HepG2 (cell line): ENCODE measurements at regions not wholly inside any gene's neighbourhood (a gene's known extent, or its start where the extent isn't known, plus 50 kb on each side); places are given as distances from the start of the nearest gene placed in this dataset.

ENCODE experiments used
- ATAC-seq: fragments of 200-7000 bp; cut with Tn5 transposase; 3 replicates; pipeline ENCODE4 v1.9.1; 2020; ENCODE audit warnings: mild to moderate bottlenecking, moderate library complexity
- BruUV-seq: library from RNA; stranded (reverse); fragments of 400-500 nt; replicated peaks from 2 replicates; lab custom pipeline; 2021; lab: Mats Ljungman, UMichigan
- CTCF ChIA-PET: fragments of 300-600 bp; formaldehyde crosslinking; extraction: SDS; loops from one replicate; lab custom pipeline; 2021; ENCODE audit warnings: low total read pairs, inconsistent platforms, low intra/inter-chr PET ratio; lab: Yijun Ruan, JAX
- POLR2A ChIA-PET: fragments of 350-600 bp; sonication (Branson Sonifier 250); formaldehyde crosslinking; loops from one replicate; lab custom pipeline; 2020; ENCODE audit warnings: antibody characterized with exemption, inconsistent platforms; lab: Yijun Ruan, JAX
- DNase-seq: peaks from one replicate; pipeline ENCODE4 v3.0.0-alpha.2; 2015; ENCODE audit warnings: low spot score
- FAIRE-seq: peaks from 3 replicates; lab custom pipeline; 2011; peaks lifted over from hg19 to GRCh38; lab: Jason Lieb, UNC
- H2AFZ ChIP-seq: one replicate; pipeline ENCODE4 v1.6.1; 2011; ENCODE audit warnings: low read length, inconsistent platforms
- H3K27ac ChIP-seq: fragments of 300-600 bp; 3 replicates; pipeline ENCODE4 v1.8.0; 2011; ENCODE audit warnings: mixed run types, mild to moderate bottlenecking, mixed read lengths, low read length, inconsistent platforms; ENCODE audit not compliant: insufficient read depth; ENCODE audit errors: extremely low read length
- H3K27me3 ChIP-seq, 2 experiments: fragments of 200-600 bp in 1 of 2; 2 replicates in 1 of 2; 3 replicates in 1 of 2; pipeline versions ENCODE4 v1.6.0 to v1.8.0; 2011; ENCODE audit warnings: low read length in 2 of 2, mild to moderate bottlenecking in 2 of 2, moderate library complexity in 2 of 2, inconsistent platforms in 1 of 2; ENCODE audit not compliant: insufficient read depth in 2 of 2, control insufficient read depth in 1 of 2
- H3K36me3 ChIP-seq, 2 experiments: fragments of 200-600 bp in 1 of 2; replicated peaks in 1 of 2; 2 replicates in 1 of 2; 3 replicates in 1 of 2; pipeline versions ENCODE4 v1.5.1 to v1.8.0; 2011; ENCODE audit warnings: low read length in 2 of 2, inconsistent platforms in 1 of 2; ENCODE audit not compliant: insufficient read depth in 2 of 2, control insufficient read depth in 1 of 2
- H3K4me1 ChIP-seq: 2 replicates; pipeline ENCODE4 v1.5.1; 2012; ENCODE audit warnings: low read length, inconsistent platforms; ENCODE audit not compliant: insufficient read depth
- H3K4me2 ChIP-seq: 2 replicates; pipeline ENCODE4 v1.6.0; 2011; ENCODE audit warnings: low read depth, low read length, inconsistent platforms
- H3K4me3 ChIP-seq, 3 experiments: fragments of 200-600 bp in 1 of 3; sonication (generic), shearing (Covaris generic) in 1 of 3; replicated peaks in 1 of 3; 2 replicates each; pipeline ENCODE4 v1.5.1; 2011 to 2016; ENCODE audit warnings: low read length in 3 of 3, inconsistent platforms in 2 of 3, low read depth in 2 of 3, mild to moderate bottlenecking in 2 of 3, control low read depth in 1 of 3, mixed read lengths in 1 of 3; ENCODE audit not compliant: insufficient read depth in 1 of 3
- H3K79me2 ChIP-seq: one replicate; pipeline ENCODE4 v1.6.1; 2011; ENCODE audit warnings: low read length, inconsistent platforms; ENCODE audit not compliant: insufficient read depth
- H3K9ac ChIP-seq: 2 replicates; pipeline ENCODE4 v1.6.0; 2011; ENCODE audit warnings: mild to moderate bottlenecking, low read depth, low read length, inconsistent platforms; ENCODE audit not compliant: insufficient read depth
- H3K9me3 ChIP-seq: 2 replicates; pipeline ENCODE4 v1.5.1; 2012; ENCODE audit warnings: mild to moderate bottlenecking, low read length
- H4K20me1 ChIP-seq: 2 replicates; pipeline ENCODE4 v1.6.0; 2011; ENCODE audit warnings: inconsistent platforms, mild to moderate bottlenecking, low read length, moderate library complexity; ENCODE audit not compliant: insufficient read depth
- ATAD3A ChIP-seq: sonication (generic); formaldehyde crosslinking; IDR thresholded peaks from 2 replicates; pipeline ENCODE4 v1.4.0; 2020; ENCODE audit warnings: missing genetic modification reagents
- ATF6 ChIP-seq: sonication (generic); formaldehyde crosslinking; conservative IDR thresholded peaks from 2 replicates; pipeline ENCODE4 v1.4.0; 2020; ENCODE audit warnings: missing genetic modification reagents
- CCAR2 ChIP-seq: fragments of 200-400 bp; formaldehyde crosslinking; optimal IDR thresholded peaks from 2 replicates; pipeline ENCODE3; 2018; ENCODE audit warnings: low read depth, mild to moderate bottlenecking, low read length, moderate library complexity
- FOSL2 ChIP-seq: sonication (generic); formaldehyde crosslinking; IDR thresholded peaks from 2 replicates; pipeline ENCODE4 v1.4.0; 2020; ENCODE audit warnings: missing genetic modification reagents
- GABPA ChIP-seq, 2 experiments: IDR thresholded peaks; 2 replicates each; pipeline ENCODE4 v1.6.1; 2011 to 2016; ENCODE audit warnings: low read depth in 2 of 2, low read length in 1 of 2, missing biosample characterization in 1 of 2, missing genetic modification characterization in 1 of 2
- MXD3 ChIP-seq: IDR thresholded peaks from 2 replicates; pipeline ENCODE4 v1.6.1; 2016; ENCODE audit warnings: mild to moderate bottlenecking, missing biosample characterization, missing genetic modification reagents
- PLSCR1 ChIP-seq: sonication (generic); formaldehyde crosslinking; IDR thresholded peaks from 2 replicates; pipeline ENCODE4 v1.5.0; 2020; ENCODE audit warnings: missing genetic modification reagents, mild to moderate bottlenecking, borderline replicate concordance
- POGK ChIP-seq: sonication (generic); formaldehyde crosslinking; conservative IDR thresholded peaks from 2 replicates; pipeline ENCODE4 v1.8.0; 2022; ENCODE audit warnings: mild to moderate bottlenecking, moderate library complexity, missing genetic modification reagents
- U2AF2 ChIP-seq: fragments of 200-400 bp; formaldehyde crosslinking; IDR thresholded peaks from 2 replicates; pipeline ENCODE4 v1.6.1; 2017; ENCODE audit warnings: low read depth, mild to moderate bottlenecking, low read length
- ZBTB49 ChIP-seq: sonication (generic); formaldehyde crosslinking; IDR thresholded peaks from 2 replicates; pipeline ENCODE4 v1.4.0; 2020; ENCODE audit warnings: missing genetic modification reagents, borderline replicate concordance
- ZNF382 ChIP-seq: sonication (generic); formaldehyde crosslinking; IDR thresholded peaks from 2 replicates; pipeline ENCODE4 v1.5.0; 2020; ENCODE audit warnings: missing genetic modification reagents, mild to moderate bottlenecking, borderline replicate concordance
- WGBS: methylation state at CpG from one replicate; pipeline ENCODE4 v1.1.6; 2017; ENCODE audit warnings: low lambda C conversion rate; 5-methylcytosine and 5-hydroxymethylcytosine counted together
- in situ Hi-C: cut with HindIII; loops from 2 replicates; pipeline ENCODE4 v1.10.0; 2017; ENCODE audit warnings: low pct_unique_long_range_greater_than_20kb; ENCODE audit not compliant: extremely low pct_ligation_motif_present
- intact Hi-C: fragments of 100-400 bp; cut with micrococcal nuclease; formaldehyde crosslinking; loops from one replicate; pipeline ENCODE4 v1.10.0; 2022; ENCODE audit not compliant: unreplicated experiment

- Histone ChIP-seq H2AFZ (no peak overlapping the region), H4K20me1 (no peaks in the 10 kb centered on the region), H3K9me3 (no peaks in the 10 kb centered on the region), H3K36me3 (no peaks in the 10 kb centered on the region), H3K27ac (no peak overlapping the region), H3K79me2 (no peaks in the 10 kb centered on the region), H3K27me3 (no peaks in the 10 kb centered on the region), H3K9ac (no peak overlapping the region), H3K4me3 (no peak overlapping the region), H3K4me2 (no peak overlapping the region), H3K4me1 (no peaks in the 10 kb centered on the region)
- WGBS: 3% methylated on average over 3 of the region's 3 CpGs
- in situ Hi-C loops: no loop called here
- FAIRE-seq (no peak), ATAC-seq (no peak), DNase-seq (no peak)
- intact Hi-C loops: no loop called here
- POLR2A ChIA-PET: no interaction called here
- TF ChIP-seq GABPA (IDR thresholded peaks at IDR 0.05; ENCODE audit: low read depth, low read length) (no peak), GABPA (CRISPR knock-in tag; IDR thresholded peaks at IDR 0.05; ENCODE audit: low read depth) (no peak), ZNF382 (no peak), ZBTB49 (CRISPR knock-in tag) (no peak), PLSCR1 (CRISPR knock-in tag) (no peak), U2AF2 (no peak)
- no TSS peak for BruUV-seq
- CTCF ChIA-PET: no interaction called here
Measured at GRCh38 chr6:91631227-91631626, 1044.4 kb upstream of the MAP3K7 start.

GRCh38 chr6:91626911-91627310 lies 1040.0 kb upstream of the MAP3K7 start:
- Histone ChIP-seq H3K27ac (no peak overlapping the region), H3K79me2 (no peaks in the 10 kb centered on the region), H3K4me2 (no peak overlapping the region), H3K9me3 (no peaks in the 10 kb centered on the region), H4K20me1 (no peaks in the 10 kb centered on the region), H2AFZ (no peak overlapping the region), H3K27me3 (no peaks in the 10 kb centered on the region), H3K4me3 (no peak overlapping the region), H3K36me3 (no peaks in the 10 kb centered on the region), H3K9ac (no peak overlapping the region), H3K4me1 (no peaks in the 10 kb centered on the region)
- in situ Hi-C loops (no loop called here), intact Hi-C loops (no loop called here)
- 39% methylated on average over 4 of the region's 4 CpGs for WGBS
- FAIRE-seq (no peak), ATAC-seq (no peak), DNase-seq (no peak)
- CTCF ChIA-PET: no interaction called here
- BruUV-seq: no TSS peak
- POLR2A ChIA-PET: no interaction called here
- TF ChIP-seq MXD3: no peak
- TF ChIP-seq CCAR2: no peak
- no peak for TF ChIP-seq FOSL2 (CRISPR knock-in tag)
- no peak for TF ChIP-seq POGK
- TF ChIP-seq ATAD3A (CRISPR knock-in tag): no peak
- no peak for TF ChIP-seq ATF6 (CRISPR knock-in tag)
